ENCODE measurements at regions not wholly inside any gene's neighbourhood (a gene's known extent, or its start where the extent isn't known, plus 50 kb on each side); places are given as distances from the start of the nearest gene placed in this dataset.

DNA sequence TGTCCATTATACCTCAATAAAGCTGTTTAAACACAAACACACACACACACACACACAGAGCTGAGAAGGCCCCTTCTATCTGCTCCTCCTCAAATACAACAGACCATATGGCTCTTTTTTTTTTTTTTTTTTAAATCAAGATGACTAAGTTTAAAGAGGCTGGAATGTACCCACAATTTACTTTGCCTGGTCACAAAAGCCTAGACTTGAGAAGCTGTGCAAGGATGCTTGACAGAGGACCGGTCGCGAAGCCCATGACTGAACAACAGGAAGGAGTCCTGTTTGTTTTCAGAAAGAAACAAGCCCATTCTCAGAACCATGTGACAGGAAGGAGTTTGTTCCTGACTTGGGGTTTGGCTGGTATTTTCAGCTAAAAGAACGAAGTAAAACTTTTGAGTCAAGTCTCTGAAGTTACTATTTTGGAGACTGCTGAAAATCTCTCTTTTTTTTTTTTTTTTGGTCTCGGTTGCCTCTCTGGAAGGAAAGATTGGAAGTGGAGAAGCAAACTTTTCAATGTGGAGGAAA is 650.9 kb upstream of the TENM3 start:
- TF ChIP-seq POLR2A (IDR thresholded peaks at IDR 0.05; ENCODE audit: low read length) = no peak
- TF ChIP-seq GATA1 (IDR thresholded peaks at IDR 0.05; ENCODE audit: low read depth, low read length) = no peak

Data from erythroblast (primary cell).